Hepatocyte (in vitro differentiated cells): ENCODE measurements at regions not wholly inside any gene's neighbourhood (a gene's known extent, or its start where the extent isn't known, plus 50 kb on each side); places are given as distances from the start of the nearest gene placed in this dataset.
"Not testable (repeated sequence)": the region's sequence is repeated elsewhere in the genome, so short reads cannot be mapped to it uniquely, and the experiment has no call there.

Source experiments
- DNase-seq: peaks from one replicate; pipeline ENCODE4 v3.0.0-alpha.2; 2016; ENCODE audit warnings: low spot score
- H2AFZ ChIP-seq: fragments of 200-600 bp; sonication (generic); 2 replicates; pipeline ENCODE4 v1.6.0; 2016; ENCODE audit warnings: antibody characterized with exemption, mild to moderate bottlenecking
- H3K27ac ChIP-seq: fragments of 200-600 bp; sonication (generic); 2 replicates; pipeline ENCODE4 v1.5.1; 2016; ENCODE audit warnings: mild to moderate bottlenecking
- H3K27me3 ChIP-seq: fragments of 200-600 bp; sonication (generic); 2 replicates; pipeline ENCODE4 v1.6.1; 2016
- H3K36me3 ChIP-seq: fragments of 200-600 bp; sonication (generic); replicated peaks from 2 replicates; pipeline ENCODE4 v1.5.1; 2016; ENCODE audit warnings: low read depth; ENCODE audit not compliant: insufficient read depth
- H3K4me1 ChIP-seq: fragments of 200-600 bp; sonication (generic); 2 replicates; pipeline ENCODE4 v1.5.1; 2016; ENCODE audit warnings: mild to moderate bottlenecking, moderate library complexity; ENCODE audit not compliant: insufficient read depth
- H3K4me2 ChIP-seq: fragments of 200-600 bp; sonication (generic); 2 replicates; pipeline ENCODE4 v1.6.0; 2016
- H3K4me3 ChIP-seq: fragments of 200-600 bp; sonication (generic); 2 replicates; pipeline ENCODE4 v1.5.1; 2016; ENCODE audit warnings: mild to moderate bottlenecking
- H3K79me2 ChIP-seq: fragments of 200-600 bp; sonication (generic); 2 replicates; pipeline ENCODE4 v1.6.0; 2017; ENCODE audit warnings: mild to moderate bottlenecking
- H3K9me2 ChIP-seq: fragments of 200-600 bp; sonication (generic); replicated peaks from 2 replicates; pipeline ENCODE4 v1.6.0; 2017; ENCODE audit warnings: mild to moderate bottlenecking; ENCODE audit not compliant: insufficient read depth
- H3K9me3 ChIP-seq: fragments of 200-600 bp; sonication (generic); 2 replicates; pipeline ENCODE4 v1.5.1; 2016; ENCODE audit warnings: low read depth, mild to moderate bottlenecking
- H4K20me1 ChIP-seq: fragments of 200-600 bp; sonication (generic); 2 replicates; pipeline ENCODE4 v1.6.0; 2016; ENCODE audit warnings: mild to moderate bottlenecking; ENCODE audit not compliant: insufficient read depth, poor library complexity, severe bottlenecking
- CTCF ChIP-seq: fragments of 200-600 bp; sonication (generic); IDR thresholded peaks from 2 replicates; pipeline ENCODE4 v1.5.1; 2016; ENCODE audit warnings: antibody characterized with exemption, mild to moderate bottlenecking; ENCODE audit not compliant: poor library complexity
- EZH2 ChIP-seq: fragments of 200-600 bp; sonication (generic); IDR thresholded peaks from 2 replicates; pipeline ENCODE4 v1.6.1; 2016; ENCODE audit warnings: antibody characterized with exemption, mild to moderate bottlenecking, borderline replicate concordance
- EZH2phosphoT487 ChIP-seq: fragments of 200-600 bp; sonication (generic); IDR thresholded peaks from one replicate; pipeline ENCODE4 v1.6.1; 2018; ENCODE audit warnings: antibody characterized with exemption, mild to moderate bottlenecking, low read depth, moderate library complexity; ENCODE audit not compliant: unreplicated experiment, severe bottlenecking
- WGBS: methylation state at CpG from one replicate; pipeline ENCODE4 v1.1.6; 2016; ENCODE audit warnings: low lambda C conversion rate; ENCODE audit errors: missing lambda C conversion rate; 5-methylcytosine and 5-hydroxymethylcytosine counted together

GRCh38 chr2:18267501-18267900 is 293.0 kb downstream of the RDH14 start:
- no peaks in the 10 kb centered on the region for H3K27me3 ChIP-seq
- no peak overlapping the region for H2AFZ ChIP-seq
- H3K9me3 ChIP-seq = no peaks in the 10 kb centered on the region
- H4K20me1 ChIP-seq = no peaks in the 10 kb centered on the region
- no peak overlapping the region for H3K4me3 ChIP-seq
- DNase-seq = no peak
- no peak overlapping the region for H3K27ac ChIP-seq
- H3K9me2 ChIP-seq = no peaks in the 10 kb centered on the region
- TF ChIP-seq EZH2phosphoT487 (no peak), EZH2 (no peak), CTCF (no peak)
- 94% methylated on average over 1 of the region's 1 CpG for WGBS
- no peaks in the 10 kb centered on the region for H3K4me1 ChIP-seq
- H3K36me3 ChIP-seq = no peaks in the 10 kb centered on the region
- no peaks in the 10 kb centered on the region for H3K79me2 ChIP-seq
- no peak overlapping the region for H3K4me2 ChIP-seq

DNA sequence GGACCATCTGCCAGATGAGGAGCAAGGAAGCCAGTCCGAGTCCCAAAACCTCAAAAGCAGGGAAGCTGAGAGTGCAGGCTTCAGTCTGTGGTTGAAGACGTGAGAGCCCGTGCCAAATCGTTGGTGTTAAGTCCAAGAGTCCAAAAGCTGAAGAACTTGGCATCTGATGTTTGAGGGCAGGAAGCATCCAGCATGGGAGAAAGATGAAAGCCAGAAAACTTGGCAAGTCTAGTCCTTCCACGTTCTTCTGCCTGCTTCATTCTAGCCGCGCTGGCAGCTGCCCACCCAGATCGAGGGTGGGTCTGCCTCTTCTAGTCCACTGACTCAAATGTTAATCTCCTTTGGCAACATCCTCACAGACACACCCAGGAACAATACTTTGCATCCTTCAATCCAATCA is 293.8 kb downstream of the RDH14 start:
- H3K9me2 ChIP-seq, H3K79me2 ChIP-seq, H3K27ac ChIP-seq, DNase-seq, H3K27me3 ChIP-seq, H3K4me1 ChIP-seq, H3K4me3 ChIP-seq, H2AFZ ChIP-seq, H3K36me3 ChIP-seq, H3K9me3 ChIP-seq, H4K20me1 ChIP-seq, H3K4me2 ChIP-seq: not testable (repeated sequence)
- WGBS = 89% methylated on average over 8 of the region's 8 CpGs

DNA sequence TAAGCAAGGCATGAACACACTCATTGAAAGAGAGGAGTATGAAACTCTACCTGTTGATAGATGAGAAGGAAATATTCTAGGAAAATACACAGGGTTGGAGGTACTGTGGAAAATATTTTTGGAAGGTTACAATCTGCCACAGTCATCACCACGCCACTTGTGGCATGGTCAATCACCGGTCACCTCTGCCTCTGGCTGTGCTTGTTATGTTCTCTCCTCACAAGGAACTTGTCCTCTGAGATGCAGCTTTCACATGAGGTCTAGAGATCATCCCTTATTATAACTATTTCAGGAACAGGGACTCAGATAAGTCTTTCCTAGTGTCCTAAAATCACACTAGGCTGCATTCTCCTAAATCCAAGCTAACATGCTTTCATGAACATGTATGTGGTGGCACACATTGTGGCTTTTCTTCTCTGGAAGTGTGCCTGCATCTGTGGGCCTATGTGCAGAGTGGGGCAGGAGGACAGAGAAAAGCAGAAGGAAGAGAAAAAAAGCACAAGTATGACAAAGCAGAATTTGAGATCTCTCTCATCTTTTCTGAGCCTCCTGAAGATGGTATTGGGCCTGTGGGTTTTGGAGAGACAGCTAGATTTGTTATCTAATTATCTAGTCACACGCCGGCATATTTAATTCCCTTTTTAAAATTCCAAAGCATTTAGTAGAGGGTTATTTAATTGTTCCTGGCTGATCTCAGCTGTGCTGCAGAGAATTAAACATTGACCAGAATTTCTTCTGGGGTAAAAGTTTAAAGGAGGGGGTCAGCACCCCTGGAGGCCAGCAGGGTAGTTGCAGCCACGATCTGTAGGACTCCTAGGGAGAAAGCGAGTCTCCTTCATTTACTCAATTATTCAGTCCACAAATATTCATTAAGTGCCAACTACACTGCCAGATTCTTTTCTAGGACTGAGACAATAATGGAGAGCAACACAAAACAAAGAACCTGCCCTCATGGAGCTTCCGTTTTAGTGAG is 294.6 kb downstream of the RDH14 start:
- Histone ChIP-seq H2AFZ (no peak overlapping the region), H3K4me3 (no peak overlapping the region), H3K4me1 (no peaks in the 10 kb centered on the region), H3K9me3 (no peaks in the 10 kb centered on the region), H3K9me2 (no peaks in the 10 kb centered on the region), H3K79me2 (no peaks in the 10 kb centered on the region), H3K36me3 (no peaks in the 10 kb centered on the region), H3K4me2 (no peak overlapping the region), H3K27ac (no peak overlapping the region), H4K20me1 (no peaks in the 10 kb centered on the region), H3K27me3 (no peaks in the 10 kb centered on the region)
- DNase-seq = no peak
- whole genome bisulfite sequencing = 85% methylated on average over 7 of the region's 7 CpGs
- TF ChIP-seq EZH2phosphoT487 (no peak), EZH2 (no peak), CTCF (no peak)

- Histone ChIP-seq H3K4me3 (no peak overlapping the region), H3K27me3 (no peaks in the 10 kb centered on the region), H3K9me2 (no peaks in the 10 kb centered on the region), H3K36me3 (no peaks in the 10 kb centered on the region), H3K4me1 (no peaks in the 10 kb centered on the region), H3K4me2 (no peak overlapping the region), H4K20me1 (no peaks in the 10 kb centered on the region), H3K9me3 (no peaks in the 10 kb centered on the region), H2AFZ (no peak overlapping the region), H3K79me2 (no peaks in the 10 kb centered on the region), H3K27ac (no peak overlapping the region)
- TF ChIP-seq CTCF (no peak), EZH2phosphoT487 (no peak), EZH2 (no peak)
- no peak for DNase-seq
- 61% methylated on average over 4 of the region's 4 CpGs for whole genome bisulfite sequencing
These were observed 297.9 kb downstream of the RDH14 start for GRCh38 chr2:18262601-18263000.
